ENCODE measurements at regions not wholly inside any gene's neighbourhood (a gene's known extent, or its start where the extent isn't known, plus 50 kb on each side); places are given as distances from the start of the nearest gene placed in this dataset.

DNA sequence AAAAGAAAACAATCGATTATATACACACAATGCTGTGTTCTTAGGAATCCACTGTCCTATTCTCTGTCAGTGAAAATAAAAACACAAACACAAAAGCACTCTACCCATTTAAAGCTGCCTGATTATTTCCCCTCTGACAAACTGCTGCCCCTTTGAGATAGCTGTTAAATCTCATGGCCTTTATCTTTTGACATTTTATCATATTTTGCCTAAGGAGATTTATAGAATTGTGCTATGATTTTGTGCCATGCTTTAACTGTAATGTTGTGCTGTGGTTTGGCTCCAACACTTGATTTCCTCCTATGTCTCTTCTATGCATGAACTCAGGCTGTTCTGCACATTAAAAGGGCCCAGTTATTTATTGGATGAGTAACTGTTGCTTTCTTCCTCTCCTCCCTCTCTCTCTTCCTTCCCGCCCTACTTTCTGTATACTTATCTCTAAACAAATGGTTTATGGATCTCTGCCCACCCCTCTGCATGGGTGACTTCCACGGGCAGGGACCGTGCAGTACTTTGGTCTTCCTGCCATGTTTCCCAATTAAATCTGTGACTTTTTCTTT, 1096.6 kb downstream of the TSN start (continued):
- TF ChIP-seq, protein P1, sequence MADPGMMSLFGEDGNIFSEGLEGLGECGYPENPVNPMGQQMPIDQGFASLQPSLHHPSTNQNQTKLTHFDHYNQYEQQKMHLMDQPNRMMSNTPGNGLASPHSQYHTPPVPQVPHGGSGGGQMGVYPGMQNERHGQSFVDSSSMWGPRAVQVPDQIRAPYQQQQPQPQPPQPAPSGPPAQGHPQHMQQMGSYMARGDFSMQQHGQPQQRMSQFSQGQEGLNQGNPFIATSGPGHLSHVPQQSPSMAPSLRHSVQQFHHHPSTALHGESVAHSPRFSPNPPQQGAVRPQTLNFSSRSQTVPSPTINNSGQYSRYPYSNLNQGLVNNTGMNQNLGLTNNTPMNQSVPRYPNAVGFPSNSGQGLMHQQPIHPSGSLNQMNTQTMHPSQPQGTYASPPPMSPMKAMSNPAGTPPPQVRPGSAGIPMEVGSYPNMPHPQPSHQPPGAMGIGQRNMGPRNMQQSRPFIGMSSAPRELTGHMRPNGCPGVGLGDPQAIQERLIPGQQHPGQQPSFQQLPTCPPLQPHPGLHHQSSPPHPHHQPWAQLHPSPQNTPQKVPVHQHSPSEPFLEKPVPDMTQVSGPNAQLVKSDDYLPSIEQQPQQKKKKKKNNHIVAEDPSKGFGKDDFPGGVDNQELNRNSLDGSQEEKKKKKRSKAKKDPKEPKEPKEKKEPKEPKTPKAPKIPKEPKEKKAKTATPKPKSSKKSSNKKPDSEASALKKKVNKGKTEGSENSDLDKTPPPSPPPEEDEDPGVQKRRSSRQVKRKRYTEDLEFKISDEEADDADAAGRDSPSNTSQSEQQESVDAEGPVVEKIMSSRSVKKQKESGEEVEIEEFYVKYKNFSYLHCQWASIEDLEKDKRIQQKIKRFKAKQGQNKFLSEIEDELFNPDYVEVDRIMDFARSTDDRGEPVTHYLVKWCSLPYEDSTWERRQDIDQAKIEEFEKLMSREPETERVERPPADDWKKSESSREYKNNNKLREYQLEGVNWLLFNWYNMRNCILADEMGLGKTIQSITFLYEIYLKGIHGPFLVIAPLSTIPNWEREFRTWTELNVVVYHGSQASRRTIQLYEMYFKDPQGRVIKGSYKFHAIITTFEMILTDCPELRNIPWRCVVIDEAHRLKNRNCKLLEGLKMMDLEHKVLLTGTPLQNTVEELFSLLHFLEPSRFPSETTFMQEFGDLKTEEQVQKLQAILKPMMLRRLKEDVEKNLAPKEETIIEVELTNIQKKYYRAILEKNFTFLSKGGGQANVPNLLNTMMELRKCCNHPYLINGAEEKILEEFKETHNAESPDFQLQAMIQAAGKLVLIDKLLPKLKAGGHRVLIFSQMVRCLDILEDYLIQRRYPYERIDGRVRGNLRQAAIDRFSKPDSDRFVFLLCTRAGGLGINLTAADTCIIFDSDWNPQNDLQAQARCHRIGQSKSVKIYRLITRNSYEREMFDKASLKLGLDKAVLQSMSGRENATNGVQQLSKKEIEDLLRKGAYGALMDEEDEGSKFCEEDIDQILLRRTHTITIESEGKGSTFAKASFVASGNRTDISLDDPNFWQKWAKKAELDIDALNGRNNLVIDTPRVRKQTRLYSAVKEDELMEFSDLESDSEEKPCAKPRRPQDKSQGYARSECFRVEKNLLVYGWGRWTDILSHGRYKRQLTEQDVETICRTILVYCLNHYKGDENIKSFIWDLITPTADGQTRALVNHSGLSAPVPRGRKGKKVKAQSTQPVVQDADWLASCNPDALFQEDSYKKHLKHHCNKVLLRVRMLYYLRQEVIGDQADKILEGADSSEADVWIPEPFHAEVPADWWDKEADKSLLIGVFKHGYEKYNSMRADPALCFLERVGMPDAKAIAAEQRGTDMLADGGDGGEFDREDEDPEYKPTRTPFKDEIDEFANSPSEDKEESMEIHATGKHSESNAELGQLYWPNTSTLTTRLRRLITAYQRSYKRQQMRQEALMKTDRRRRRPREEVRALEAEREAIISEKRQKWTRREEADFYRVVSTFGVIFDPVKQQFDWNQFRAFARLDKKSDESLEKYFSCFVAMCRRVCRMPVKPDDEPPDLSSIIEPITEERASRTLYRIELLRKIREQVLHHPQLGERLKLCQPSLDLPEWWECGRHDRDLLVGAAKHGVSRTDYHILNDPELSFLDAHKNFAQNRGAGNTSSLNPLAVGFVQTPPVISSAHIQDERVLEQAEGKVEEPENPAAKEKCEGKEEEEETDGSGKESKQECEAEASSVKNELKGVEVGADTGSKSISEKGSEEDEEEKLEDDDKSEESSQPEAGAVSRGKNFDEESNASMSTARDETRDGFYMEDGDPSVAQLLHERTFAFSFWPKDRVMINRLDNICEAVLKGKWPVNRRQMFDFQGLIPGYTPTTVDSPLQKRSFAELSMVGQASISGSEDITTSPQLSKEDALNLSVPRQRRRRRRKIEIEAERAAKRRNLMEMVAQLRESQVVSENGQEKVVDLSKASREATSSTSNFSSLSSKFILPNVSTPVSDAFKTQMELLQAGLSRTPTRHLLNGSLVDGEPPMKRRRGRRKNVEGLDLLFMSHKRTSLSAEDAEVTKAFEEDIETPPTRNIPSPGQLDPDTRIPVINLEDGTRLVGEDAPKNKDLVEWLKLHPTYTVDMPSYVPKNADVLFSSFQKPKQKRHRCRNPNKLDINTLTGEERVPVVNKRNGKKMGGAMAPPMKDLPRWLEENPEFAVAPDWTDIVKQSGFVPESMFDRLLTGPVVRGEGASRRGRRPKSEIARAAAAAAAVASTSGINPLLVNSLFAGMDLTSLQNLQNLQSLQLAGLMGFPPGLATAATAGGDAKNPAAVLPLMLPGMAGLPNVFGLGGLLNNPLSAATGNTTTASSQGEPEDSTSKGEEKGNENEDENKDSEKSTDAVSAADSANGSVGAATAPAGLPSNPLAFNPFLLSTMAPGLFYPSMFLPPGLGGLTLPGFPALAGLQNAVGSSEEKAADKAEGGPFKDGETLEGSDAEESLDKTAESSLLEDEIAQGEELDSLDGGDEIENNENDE (IDR thresholded peaks at IDR 0.05; ENCODE audit: insufficient replicate concordance, low read length): no peak
- TF ChIP-seq YY1 (IDR thresholded peaks at IDR 0.05; ENCODE audit: low read depth, low read length) (no peak), SP1 (IDR thresholded peaks at IDR 0.05; ENCODE audit: low read depth, low read length) (no peak), TBP (IDR thresholded peaks at IDR 0.05; ENCODE audit: low read depth, low read length) (no peak), ASH2L (IDR thresholded peaks at IDR 0.05; ENCODE audit: low read length) (no peak), POLR2AphosphoS5 (IDR thresholded peaks at IDR 0.05; ENCODE audit: low read depth, low read length) (no peak), EGR1 (IDR thresholded peaks at IDR 0.05; ENCODE audit: borderline replicate concordance, low read depth, low read length) (no peak), JUN (IDR thresholded peaks at IDR 0.05; ENCODE audit: low read depth, low read length) (no peak), CHD1 (IDR thresholded peaks at IDR 0.05; ENCODE audit: low read depth, low read length) (no peak), SIX5 (IDR thresholded peaks at IDR 0.05; ENCODE audit: low read depth, low read length) (no peak)
